Astrocyte of the spinal cord (primary cell): ENCODE measurements at regions not wholly inside any gene's neighbourhood (a gene's known extent, or its start where the extent isn't known, plus 50 kb on each side); places are given as distances from the start of the nearest gene placed in this dataset.

Experiments
- DNase-seq: peaks from one replicate; pipeline ENCODE4 v3.0.0; 2011; ENCODE audit warnings: low read depth, low spot score
- H3K4me3 ChIP-seq: 2 replicates; pipeline ENCODE4 v1.5.1; 2011; ENCODE audit warnings: low read depth, mild to moderate bottlenecking, low read length, moderate library complexity
- in situ Hi-C: cut with HindIII; loops from 2 replicates; pipeline ENCODE4 v1.10.0; 2017; ENCODE audit warnings: low sequenced_read_pairs
- TF ChIP-seq, protein P1 (sequence below): IDR thresholded peaks from 2 replicates; pipeline ENCODE4 v1.5.1; 2012; ENCODE audit warnings: low read depth, mild to moderate bottlenecking, low read length, inconsistent platforms

DNA sequence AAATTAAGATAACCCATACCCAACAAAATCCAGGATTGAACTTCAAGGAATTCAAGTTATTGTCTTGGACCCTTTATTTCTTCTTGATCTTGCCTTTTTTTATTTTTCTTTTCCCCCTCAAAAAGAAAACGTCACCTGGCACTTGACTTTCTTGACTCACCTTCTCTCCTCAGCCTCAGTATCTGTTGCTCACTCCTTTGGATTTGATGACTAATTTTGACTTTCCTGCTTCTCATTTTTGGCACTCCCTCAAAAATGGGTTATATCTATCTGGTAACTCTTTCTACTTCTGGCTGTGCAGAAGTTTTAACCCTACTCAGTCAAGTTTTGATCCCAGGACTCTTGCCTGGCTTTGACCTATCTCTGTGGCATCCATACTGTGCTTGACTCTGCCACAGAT, 66.6 kb upstream of the SPATA31D4 start:
- DNase-seq, result peak; percentile 73
- in situ Hi-C loops, result no loop called here
- H3K4me3 ChIP-seq, result no peak overlapping the region
- TF ChIP-seq, protein P1, sequence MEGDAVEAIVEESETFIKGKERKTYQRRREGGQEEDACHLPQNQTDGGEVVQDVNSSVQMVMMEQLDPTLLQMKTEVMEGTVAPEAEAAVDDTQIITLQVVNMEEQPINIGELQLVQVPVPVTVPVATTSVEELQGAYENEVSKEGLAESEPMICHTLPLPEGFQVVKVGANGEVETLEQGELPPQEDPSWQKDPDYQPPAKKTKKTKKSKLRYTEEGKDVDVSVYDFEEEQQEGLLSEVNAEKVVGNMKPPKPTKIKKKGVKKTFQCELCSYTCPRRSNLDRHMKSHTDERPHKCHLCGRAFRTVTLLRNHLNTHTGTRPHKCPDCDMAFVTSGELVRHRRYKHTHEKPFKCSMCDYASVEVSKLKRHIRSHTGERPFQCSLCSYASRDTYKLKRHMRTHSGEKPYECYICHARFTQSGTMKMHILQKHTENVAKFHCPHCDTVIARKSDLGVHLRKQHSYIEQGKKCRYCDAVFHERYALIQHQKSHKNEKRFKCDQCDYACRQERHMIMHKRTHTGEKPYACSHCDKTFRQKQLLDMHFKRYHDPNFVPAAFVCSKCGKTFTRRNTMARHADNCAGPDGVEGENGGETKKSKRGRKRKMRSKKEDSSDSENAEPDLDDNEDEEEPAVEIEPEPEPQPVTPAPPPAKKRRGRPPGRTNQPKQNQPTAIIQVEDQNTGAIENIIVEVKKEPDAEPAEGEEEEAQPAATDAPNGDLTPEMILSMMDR, result no peak

DNA sequence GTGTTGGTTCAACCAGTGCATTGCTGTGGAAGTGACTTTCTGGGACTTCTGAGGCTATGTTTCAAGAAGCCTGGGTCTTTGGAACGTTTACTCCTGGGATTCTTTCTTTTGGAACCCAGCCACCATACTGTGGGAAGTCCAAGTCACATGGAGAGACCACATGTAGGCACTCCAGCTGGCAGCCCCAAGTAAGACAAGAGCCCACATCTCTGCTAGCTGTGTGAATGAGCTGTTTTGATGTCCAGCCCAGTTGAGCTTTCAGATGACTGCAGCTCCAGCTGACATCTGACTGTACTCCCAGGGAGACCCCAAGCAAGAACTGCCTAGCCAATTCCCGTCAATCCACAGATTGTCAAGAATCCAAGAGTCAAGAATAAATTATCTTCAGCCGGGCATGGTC, 60.1 kb upstream of the SPATA31D4 start:
- no peak overlapping the region for H3K4me3 ChIP-seq
- TF ChIP-seq, protein P1, result no peak
- in situ Hi-C loops, result no loop called here
- DNase-seq, result peak; percentile 25

DNA sequence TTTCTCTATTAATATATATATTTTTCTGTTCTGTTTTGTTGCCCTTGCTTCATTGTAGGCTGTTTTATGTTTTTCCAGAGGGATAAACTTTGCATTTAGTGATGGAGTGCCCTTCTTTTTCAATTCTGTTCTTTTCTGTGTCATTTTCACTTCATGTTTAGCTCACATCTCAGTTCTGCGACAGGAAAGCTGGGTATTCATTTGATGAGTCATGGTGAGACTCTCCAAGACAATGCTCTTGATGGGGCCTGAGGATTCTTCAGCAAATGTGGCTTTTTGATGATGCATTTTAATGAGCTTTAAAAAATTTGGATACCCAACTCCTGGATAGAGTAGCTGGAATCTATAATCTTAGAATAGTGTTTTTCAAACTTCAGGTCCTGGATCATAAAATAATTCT, 56.5 kb upstream of the SPATA31D4 start:
- H3K4me3 ChIP-seq, result no peak overlapping the region
- TF ChIP-seq, protein P1, result no peak
- peak; percentile 71 for DNase-seq
- in situ Hi-C loops, result no loop called here

DNA sequence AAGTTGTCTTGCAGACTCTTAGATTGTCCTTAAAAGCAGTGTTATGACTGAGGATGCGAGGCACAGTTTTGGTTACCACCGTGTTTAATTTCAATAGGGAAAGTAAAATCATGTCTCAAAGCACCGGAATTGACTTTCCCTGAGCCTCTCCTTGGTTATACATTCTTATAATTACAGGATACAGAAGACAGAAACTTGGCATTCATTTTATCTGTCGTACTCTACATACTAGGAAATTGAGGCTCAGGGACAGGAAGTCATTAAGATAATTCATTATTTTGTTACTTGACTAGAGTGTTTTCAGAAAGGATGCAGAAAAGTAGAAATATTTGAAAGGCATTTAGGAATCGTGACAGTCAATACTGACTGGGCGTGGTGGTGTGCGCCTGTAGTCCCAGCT, 54.0 kb upstream of the SPATA31D4 start:
- in situ Hi-C loops, result no loop called here
- TF ChIP-seq, protein P1, result no peak
- DNase-seq, result no peak
- H3K4me3 ChIP-seq, result no peak overlapping the region

DNA sequence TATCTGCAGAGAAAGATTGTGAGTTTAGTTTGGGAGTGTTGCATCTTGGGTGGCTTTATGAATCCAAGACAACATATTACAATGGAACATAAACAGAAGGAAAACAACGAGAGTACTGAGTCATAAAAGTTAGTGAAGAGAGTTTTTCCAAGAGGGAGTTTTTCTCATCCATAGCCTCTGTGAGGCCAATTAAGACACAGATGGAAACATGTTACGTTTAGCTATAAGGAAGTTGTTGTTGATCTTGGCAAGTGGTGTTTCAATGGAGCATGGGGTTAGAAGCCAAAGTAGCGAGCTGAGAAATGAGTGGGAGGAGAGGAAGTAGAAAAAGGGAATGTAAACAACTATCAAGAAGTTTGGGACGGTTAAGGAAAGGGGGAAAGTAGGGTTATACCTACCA, 53.3 kb upstream of the SPATA31D4 start:
- in situ Hi-C loops, result no loop called here
- peak; percentile 84 for DNase-seq
- TF ChIP-seq, protein P1, result no peak
- H3K4me3 ChIP-seq, result no peak overlapping the region

DNA sequence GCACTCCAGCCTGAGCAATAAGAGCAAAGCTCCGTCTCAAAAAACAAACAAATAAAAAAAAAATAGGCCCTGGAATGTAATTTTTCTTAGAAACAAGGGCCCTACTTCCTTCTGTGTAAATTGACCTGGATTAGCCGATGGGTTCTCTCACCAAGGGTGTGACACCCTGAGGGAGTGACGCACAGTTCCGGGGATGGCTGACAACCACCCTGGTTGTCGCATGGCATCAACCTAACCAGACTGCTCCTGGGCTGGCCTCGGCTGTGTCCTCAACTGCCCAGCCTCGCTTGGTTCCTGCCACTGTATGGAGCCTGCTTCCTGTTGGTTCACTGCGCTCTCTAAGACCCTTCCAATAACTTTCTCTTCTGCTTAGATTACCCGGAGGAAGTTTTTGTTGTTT, 51.2 kb upstream of the SPATA31D4 start:
- TF ChIP-seq, protein P1, result no peak
- DNase-seq, result no peak
- in situ Hi-C loops, result no loop called here
- no peak overlapping the region for H3K4me3 ChIP-seq
